Right lobe of liver (tissue), 6 donors: ENCODE measurements at regions not wholly inside any gene's neighbourhood (a gene's known extent, or its start where the extent isn't known, plus 50 kb on each side); places are given as distances from the start of the nearest gene placed in this dataset.

Experiments
- ATAC-seq, 4 donors: fragments of 200-7000 bp; cut with Tn5 transposase; one replicate each; pipeline ENCODE4 v1.9.1; 2020; ENCODE audit warnings: mild to moderate bottlenecking in 4 of 4, moderate library complexity in 4 of 4
- DNase-seq, 3 donors: peaks; one replicate each; pipeline ENCODE4 v3.0.0-alpha.2; 2020
- H3K27ac ChIP-seq, 3 donors: fragments of 200-600 bp; one replicate each; pipeline ENCODE4 v1.8.0; 2022
- H3K27me3 ChIP-seq, 2 donors: fragments of 200-600 bp; one replicate each; pipeline ENCODE4 v1.8.0; 2022
- H3K36me3 ChIP-seq, 4 donors: fragments of 200-600 bp; sonication (generic) in 1 of 4; one replicate each; pipeline versions ENCODE4 v1.5.1 to v1.8.0; 2017 to 2022; ENCODE audit warnings: control low read depth in 1 of 4
- H3K4me1 ChIP-seq, 4 donors: fragments of 200-600 bp; sonication (generic) in 1 of 4; one replicate each; pipeline versions ENCODE4 v1.5.1 to v1.8.0; 2017 to 2022; ENCODE audit warnings: control low read depth in 1 of 4
- H3K4me3 ChIP-seq, 3 donors: fragments of 200-600 bp; one replicate each; pipeline ENCODE4 v1.8.0; 2022
- H3K9me3 ChIP-seq, 4 donors: fragments of 200-600 bp; sonication (generic) in 1 of 4; one replicate each; pipeline versions ENCODE4 v1.5.1 to v1.8.0; 2017 to 2022; ENCODE audit warnings: control low read depth in 1 of 4
- POLR2A ChIP-seq: fragments of 450-650 bp; IDR thresholded peaks from one replicate; pipeline ENCODE4 v1.6.1; 2017; ENCODE audit warnings: antibody characterized with exemption, mild to moderate bottlenecking
- WGBS: methylation state at CpG from one replicate; pipeline ENCODE4 v1.1.6; 2018; ENCODE audit warnings: low coverage, low lambda C conversion rate; ENCODE audit not compliant: insufficient coverage; ENCODE audit errors: missing lambda C conversion rate; 5-methylcytosine and 5-hydroxymethylcytosine counted together
- intact Hi-C, 2 donors: fragments of 100-400 bp; cut with DNase I; formaldehyde crosslinking; loops; one replicate each; pipeline versions ENCODE4 v1.11.2 to v1.14.1; 2022
- TF ChIP-seq, protein P1 (sequence below), 4 donors: fragments of 200-600 bp in 3 of 4; fragments of 450-650 bp in 1 of 4; IDR thresholded peaks; one replicate each; pipeline versions ENCODE4 v1.5.1 to v1.8.0; 2016 to 2022; ENCODE audit warnings: antibody characterized with exemption in 4 of 4, mild to moderate bottlenecking in 2 of 4
- donor health status: DM: no; HTN: yes; CAD: no.
- donor health status: DM: no; HTN: no; CAD: no.
- donor health status: DM: no; HTN: no; CAD: no.
- donor health status: DM: no; HTN: yes; CAD: no.
- donor health status: DM: no; HTN: yes; CAD: no.

DNA sequence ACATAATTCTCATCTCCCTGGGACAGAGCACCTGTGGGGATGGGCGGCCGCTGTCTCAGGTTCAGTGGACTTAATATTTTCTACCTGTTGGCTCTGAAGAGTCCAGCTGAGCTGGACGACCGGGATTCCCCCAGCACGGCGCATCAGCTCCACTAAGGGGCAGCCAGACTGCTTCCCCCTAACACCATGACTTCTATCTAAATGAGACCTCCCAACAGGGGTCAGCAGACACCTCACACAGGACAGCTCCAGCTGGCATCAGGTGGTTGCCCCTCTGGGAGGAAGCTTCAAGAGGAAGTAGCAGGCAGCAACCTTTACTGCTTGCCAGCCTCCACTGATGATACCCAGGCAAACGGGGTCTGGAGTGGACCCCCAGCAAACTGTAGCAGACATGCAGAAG lies 226.0 kb upstream of the DSEL start:
- Histone ChIP-seq H3K27me3 (no peaks in the 10 kb centered on the region), H3K9me3 (no peaks in the 10 kb centered on the region), H3K4me1 (no peaks in the 10 kb centered on the region), H3K27ac (no peak overlapping the region), H3K4me3 (no peak overlapping the region), H3K36me3 (no peaks in the 10 kb centered on the region)
- DNase-seq (no peak), ATAC-seq (no peak)
- 83% methylated on average over 1 of the region's 7 CpGs for WGBS
- intact Hi-C loops, result no loop called here
- no peak for TF ChIP-seq POLR2A
- TF ChIP-seq, protein P1, sequence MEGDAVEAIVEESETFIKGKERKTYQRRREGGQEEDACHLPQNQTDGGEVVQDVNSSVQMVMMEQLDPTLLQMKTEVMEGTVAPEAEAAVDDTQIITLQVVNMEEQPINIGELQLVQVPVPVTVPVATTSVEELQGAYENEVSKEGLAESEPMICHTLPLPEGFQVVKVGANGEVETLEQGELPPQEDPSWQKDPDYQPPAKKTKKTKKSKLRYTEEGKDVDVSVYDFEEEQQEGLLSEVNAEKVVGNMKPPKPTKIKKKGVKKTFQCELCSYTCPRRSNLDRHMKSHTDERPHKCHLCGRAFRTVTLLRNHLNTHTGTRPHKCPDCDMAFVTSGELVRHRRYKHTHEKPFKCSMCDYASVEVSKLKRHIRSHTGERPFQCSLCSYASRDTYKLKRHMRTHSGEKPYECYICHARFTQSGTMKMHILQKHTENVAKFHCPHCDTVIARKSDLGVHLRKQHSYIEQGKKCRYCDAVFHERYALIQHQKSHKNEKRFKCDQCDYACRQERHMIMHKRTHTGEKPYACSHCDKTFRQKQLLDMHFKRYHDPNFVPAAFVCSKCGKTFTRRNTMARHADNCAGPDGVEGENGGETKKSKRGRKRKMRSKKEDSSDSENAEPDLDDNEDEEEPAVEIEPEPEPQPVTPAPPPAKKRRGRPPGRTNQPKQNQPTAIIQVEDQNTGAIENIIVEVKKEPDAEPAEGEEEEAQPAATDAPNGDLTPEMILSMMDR (IDR thresholded peaks at IDR 0.05), result no peak

DNA sequence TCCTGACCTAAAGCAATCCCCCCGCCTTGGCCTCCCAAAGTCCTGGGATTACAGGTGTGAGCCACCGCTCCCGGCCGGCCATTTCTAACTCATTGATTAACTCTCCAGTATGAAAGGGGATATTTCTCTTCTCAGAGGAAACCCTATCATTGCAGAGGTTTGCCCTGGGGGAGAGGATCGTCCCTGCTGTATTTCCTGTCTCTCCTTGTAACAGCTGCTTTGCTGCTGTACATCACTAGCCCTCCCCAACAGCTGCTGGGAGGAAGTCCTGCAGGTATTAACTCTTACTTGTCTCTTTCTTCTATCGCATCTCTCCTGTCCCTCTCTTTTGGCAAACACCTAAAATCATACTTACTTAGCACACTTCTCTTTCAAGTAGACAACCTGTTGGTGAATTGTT lies 219.0 kb upstream of the DSEL start:
- Histone ChIP-seq H3K27me3 (no peaks in the 10 kb centered on the region), H3K4me3 (no peak overlapping the region), H3K9me3 (no peaks in the 10 kb centered on the region), H3K27ac (no peak overlapping the region), H3K36me3 (no peaks in the 10 kb centered on the region), H3K4me1 (no peaks in the 10 kb centered on the region)
- ATAC-seq (no peak), DNase-seq (no peak)
- WGBS, result 50% methylated on average over 2 of the region's 6 CpGs
- TF ChIP-seq, protein P1 (IDR thresholded peaks at IDR 0.05), result no peak
- TF ChIP-seq POLR2A, result no peak
- intact Hi-C loops, result no loop called here

DNA sequence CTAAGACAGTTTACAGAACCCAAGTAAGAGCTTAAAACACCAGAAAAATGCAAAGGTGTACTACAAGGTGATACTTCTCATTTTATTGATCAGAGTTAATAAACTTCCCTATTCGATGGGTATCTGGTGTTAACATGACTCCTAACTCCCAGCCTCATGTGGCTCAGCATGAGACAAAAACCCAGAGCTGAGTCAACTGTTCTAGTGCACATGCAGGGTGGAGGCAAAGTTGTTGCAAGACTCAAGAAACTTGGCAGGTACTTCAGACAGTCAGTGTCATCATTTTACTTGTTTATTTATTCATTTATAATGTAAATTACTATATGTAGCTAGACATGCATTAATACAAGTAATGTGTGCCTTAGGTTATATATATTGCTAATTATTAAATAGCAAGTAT lies 216.6 kb upstream of the DSEL start:
- TF ChIP-seq, protein P1 (IDR thresholded peaks at IDR 0.05), result no peak
- no peak for TF ChIP-seq POLR2A
- Histone ChIP-seq H3K4me3 (no peak overlapping the region), H3K4me1 (no peaks in the 10 kb centered on the region), H3K27me3 (no peaks in the 10 kb centered on the region), H3K27ac (no peak overlapping the region), H3K9me3 (no peaks in the 10 kb centered on the region), H3K36me3 (no peaks in the 10 kb centered on the region)
- intact Hi-C loops, result no loop called here
- 25% methylated on average over 1 of the region's 1 CpG for WGBS
- DNase-seq (no peak), ATAC-seq (no peak)

DNA sequence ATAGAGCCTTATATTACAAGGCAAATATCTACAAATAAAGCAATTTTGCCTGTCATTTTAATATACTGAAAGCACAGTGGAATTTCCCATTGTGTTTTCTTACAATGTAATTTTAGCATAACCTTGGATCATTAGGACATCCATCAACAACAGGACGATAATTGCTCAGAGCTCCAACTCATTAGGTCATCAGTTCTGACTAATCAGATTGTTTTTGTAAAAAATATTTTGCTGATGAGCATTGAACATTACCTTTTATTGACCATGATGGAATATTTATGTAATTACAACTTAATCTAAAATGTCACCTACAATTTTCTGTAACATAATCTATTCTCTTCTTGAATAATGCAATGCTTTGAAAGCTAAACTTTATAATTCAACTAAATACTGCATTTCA lies 215.3 kb upstream of the DSEL start:
- no peak for TF ChIP-seq POLR2A
- TF ChIP-seq, protein P1 (IDR thresholded peaks at IDR 0.05), result no peak
- H3K4me1 ChIP-seq, result no peaks in the 10 kb centered on the region
- no peak for ATAC-seq
- no peaks in the 10 kb centered on the region for H3K36me3 ChIP-seq
- intact Hi-C loops, result no loop called here
- no peaks in the 10 kb centered on the region for H3K27me3 ChIP-seq
- H3K27ac ChIP-seq, result no peak overlapping the region
- no peak overlapping the region for H3K4me3 ChIP-seq
- no peaks in the 10 kb centered on the region for H3K9me3 ChIP-seq
- 47% methylated on average over 1 of the region's 1 CpG for WGBS
- DNase-seq, result no peak

DNA sequence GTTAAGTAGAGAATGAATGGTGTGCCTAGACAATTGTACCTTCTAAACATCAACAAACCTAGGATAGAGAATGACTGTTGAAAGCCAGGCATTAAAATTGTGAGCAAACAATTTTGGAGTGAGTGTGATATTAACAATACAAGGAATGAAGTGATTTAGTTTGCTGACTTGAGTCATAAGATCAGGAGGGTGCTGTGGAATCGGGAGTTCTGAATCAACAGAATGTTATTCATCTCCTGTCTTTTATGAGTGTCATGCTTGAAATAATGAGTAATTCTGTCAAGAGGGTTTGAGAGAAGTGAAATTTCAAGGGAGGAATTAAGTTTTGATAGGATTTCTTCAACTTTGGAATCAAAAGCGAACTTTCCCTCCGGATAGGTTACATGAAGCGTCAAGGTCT lies 214.4 kb upstream of the DSEL start:
- no peak for ATAC-seq
- intact Hi-C loops, result no loop called here
- DNase-seq, result no peak
- no peaks in the 10 kb centered on the region for H3K36me3 ChIP-seq
- H3K9me3 ChIP-seq, result no peaks in the 10 kb centered on the region
- 87% methylated on average over 4 of the region's 4 CpGs for WGBS
- TF ChIP-seq, protein P1 (IDR thresholded peaks at IDR 0.05), result no peak
- no peak for TF ChIP-seq POLR2A
- no peaks in the 10 kb centered on the region for H3K4me1 ChIP-seq
- no peaks in the 10 kb centered on the region for H3K27me3 ChIP-seq
- H3K27ac ChIP-seq, result no peak overlapping the region
- no peak overlapping the region for H3K4me3 ChIP-seq
